A673 (cell line): ENCODE measurements at regions not wholly inside any gene's neighbourhood (a gene's known extent, or its start where the extent isn't known, plus 50 kb on each side); places are given as distances from the start of the nearest gene placed in this dataset.

Experiments used
- BruUV-seq: library from RNA; stranded (reverse); fragments of 400-500 nt; replicated peaks from 2 replicates; lab custom pipeline; 2021; lab: Mats Ljungman, UMichigan
- CTCF ChIA-PET: fragments of 300-600 bp; sonication (Branson Sonifier 250); formaldehyde crosslinking; loops from one replicate; lab custom pipeline; 2022; ENCODE audit warnings: antibody characterized with exemption; lab: Charles Lee
- POLR2A ChIA-PET: fragments of 300-600 bp; sonication (Branson Sonifier 250); formaldehyde crosslinking; loops from one replicate; lab custom pipeline; 2022; ENCODE audit warnings: antibody characterized with exemption; ENCODE audit not compliant: low non-redundant PET; lab: Charles Lee
- DNase-seq: peaks from one replicate; pipeline ENCODE4 v3.0.0-alpha.2; 2015; ENCODE audit warnings: low spot score
- H3K27ac ChIP-seq: fragments of 200-600 bp; sonication (generic); 2 replicates; pipeline ENCODE4 v1.5.1; 2016; ENCODE audit warnings: mixed run types, low read depth, mild to moderate bottlenecking, mixed read lengths, antibody characterized with exemption, low read length; ENCODE audit not compliant: poor library complexity, severe bottlenecking
- H3K27me3 ChIP-seq: fragments of 200-600 bp; sonication (generic); replicated peaks from 2 replicates; pipeline ENCODE4 v1.6.1; 2017; ENCODE audit warnings: mixed run types, low read depth, mild to moderate bottlenecking, mixed read lengths, antibody characterized with exemption, low read length; ENCODE audit not compliant: insufficient read depth, poor library complexity
- H3K36me3 ChIP-seq: fragments of 200-600 bp; sonication (generic); 2 replicates; pipeline ENCODE4 v1.6.1; 2016; ENCODE audit warnings: mixed run types, mild to moderate bottlenecking, mixed read lengths, antibody characterized with exemption, low read length; ENCODE audit not compliant: insufficient read depth, poor library complexity, severe bottlenecking
- H3K4me1 ChIP-seq: fragments of 200-600 bp; sonication (generic); 2 replicates; pipeline ENCODE4 v1.6.1; 2017; ENCODE audit warnings: mixed run types, mild to moderate bottlenecking, mixed read lengths, antibody characterized with exemption, low read length; ENCODE audit not compliant: insufficient read depth, poor library complexity, severe bottlenecking
- H3K4me3 ChIP-seq: fragments of 200-600 bp; sonication (generic); 2 replicates; pipeline ENCODE4 v1.5.1; 2016; ENCODE audit warnings: low read depth, mixed run types, mild to moderate bottlenecking, mixed read lengths, low read length; ENCODE audit not compliant: poor library complexity, severe bottlenecking
- H3K9me3 ChIP-seq: fragments of 200-600 bp; sonication (generic); 2 replicates; pipeline ENCODE4 v1.6.1; 2016; ENCODE audit warnings: mixed run types, low read depth, mild to moderate bottlenecking, mixed read lengths, antibody characterized with exemption, low read length; ENCODE audit not compliant: poor library complexity, severe bottlenecking
- EZH2 ChIP-seq: fragments of 200-600 bp; sonication (generic); IDR thresholded peaks from 2 replicates; pipeline ENCODE4 v1.6.1; 2017; ENCODE audit warnings: borderline replicate concordance, low read depth, mild to moderate bottlenecking, mixed read lengths, antibody characterized with exemption, low read length; ENCODE audit not compliant: poor library complexity, severe bottlenecking
- intact Hi-C: fragments of 100-400 bp; cut with micrococcal nuclease; formaldehyde crosslinking; loops from one replicate; pipeline ENCODE4 v1.10.0; 2022; ENCODE audit not compliant: unreplicated experiment
- TF ChIP-seq, protein P1 (sequence below): fragments of 300-800, 200-600 bp; sonication (generic); conservative IDR thresholded peaks from 2 replicates; pipeline ENCODE4 v1.5.1; 2017; ENCODE audit warnings: low read depth, mild to moderate bottlenecking, antibody characterized with exemption, low read length, moderate library complexity, mixed read lengths

DNA sequence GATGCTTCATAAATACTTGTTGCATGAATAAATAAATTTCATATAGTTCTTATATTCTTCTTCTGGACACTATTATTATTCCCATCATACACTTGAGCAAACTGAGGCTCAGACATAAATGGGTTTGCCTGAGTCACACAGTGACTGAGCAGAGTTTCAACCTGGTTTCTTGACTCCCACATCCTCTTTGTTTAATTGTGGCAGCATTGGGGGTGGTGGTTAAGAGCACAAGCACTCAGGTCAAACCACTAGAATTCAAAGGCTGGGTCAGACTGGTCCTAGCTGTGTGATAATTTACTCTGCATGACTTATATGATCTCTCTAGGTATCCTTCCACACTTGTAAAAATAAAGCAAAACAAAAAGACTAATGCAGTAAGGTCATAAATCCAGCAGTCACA lies 274.9 kb upstream of the SRRM4 start:
- no peak overlapping the region for H3K27ac ChIP-seq
- TF ChIP-seq EZH2 = no peak
- TF ChIP-seq, protein P1, sequence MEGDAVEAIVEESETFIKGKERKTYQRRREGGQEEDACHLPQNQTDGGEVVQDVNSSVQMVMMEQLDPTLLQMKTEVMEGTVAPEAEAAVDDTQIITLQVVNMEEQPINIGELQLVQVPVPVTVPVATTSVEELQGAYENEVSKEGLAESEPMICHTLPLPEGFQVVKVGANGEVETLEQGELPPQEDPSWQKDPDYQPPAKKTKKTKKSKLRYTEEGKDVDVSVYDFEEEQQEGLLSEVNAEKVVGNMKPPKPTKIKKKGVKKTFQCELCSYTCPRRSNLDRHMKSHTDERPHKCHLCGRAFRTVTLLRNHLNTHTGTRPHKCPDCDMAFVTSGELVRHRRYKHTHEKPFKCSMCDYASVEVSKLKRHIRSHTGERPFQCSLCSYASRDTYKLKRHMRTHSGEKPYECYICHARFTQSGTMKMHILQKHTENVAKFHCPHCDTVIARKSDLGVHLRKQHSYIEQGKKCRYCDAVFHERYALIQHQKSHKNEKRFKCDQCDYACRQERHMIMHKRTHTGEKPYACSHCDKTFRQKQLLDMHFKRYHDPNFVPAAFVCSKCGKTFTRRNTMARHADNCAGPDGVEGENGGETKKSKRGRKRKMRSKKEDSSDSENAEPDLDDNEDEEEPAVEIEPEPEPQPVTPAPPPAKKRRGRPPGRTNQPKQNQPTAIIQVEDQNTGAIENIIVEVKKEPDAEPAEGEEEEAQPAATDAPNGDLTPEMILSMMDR = no peak
- no peaks in the 10 kb centered on the region for H3K9me3 ChIP-seq
- no peaks in the 10 kb centered on the region for H3K36me3 ChIP-seq
- intact Hi-C loops = no loop called here
- ChIA-PET POLR2A (no interaction called here), CTCF (no interaction called here)
- H3K4me3 ChIP-seq = no peak overlapping the region
- H3K4me1 ChIP-seq = no peaks in the 10 kb centered on the region
- DNase-seq = no peak
- H3K27me3 ChIP-seq = peaks cover 7% of the 10 kb centered on the region
- no TSS peak for BruUV-seq

DNA sequence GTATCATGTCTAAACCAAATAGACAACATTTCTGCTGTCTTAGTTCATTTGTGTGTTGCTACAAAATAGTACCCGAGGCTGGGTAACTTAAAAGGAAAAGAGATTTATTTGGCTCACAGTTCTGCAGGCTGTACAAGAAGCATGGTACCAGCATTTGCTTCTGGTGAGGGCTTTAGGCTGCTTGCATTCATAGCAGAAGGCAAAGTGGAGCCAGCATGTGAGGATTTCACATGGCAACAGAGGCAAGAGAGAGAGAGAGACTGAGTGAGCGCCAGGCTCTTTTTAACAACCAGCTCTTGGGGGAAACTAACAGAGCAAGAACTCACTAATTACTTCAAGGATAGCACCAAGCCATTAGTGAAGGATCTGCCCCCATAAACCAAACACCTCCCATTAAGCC lies 271.4 kb upstream of the SRRM4 start:
- intact Hi-C loops = loop anchor here (10.0 kb wide), 1 partner anchor 835 kb away; no protein-coding TSS in a partner anchor
- POLR2A ChIA-PET = no interaction called here

DNA sequence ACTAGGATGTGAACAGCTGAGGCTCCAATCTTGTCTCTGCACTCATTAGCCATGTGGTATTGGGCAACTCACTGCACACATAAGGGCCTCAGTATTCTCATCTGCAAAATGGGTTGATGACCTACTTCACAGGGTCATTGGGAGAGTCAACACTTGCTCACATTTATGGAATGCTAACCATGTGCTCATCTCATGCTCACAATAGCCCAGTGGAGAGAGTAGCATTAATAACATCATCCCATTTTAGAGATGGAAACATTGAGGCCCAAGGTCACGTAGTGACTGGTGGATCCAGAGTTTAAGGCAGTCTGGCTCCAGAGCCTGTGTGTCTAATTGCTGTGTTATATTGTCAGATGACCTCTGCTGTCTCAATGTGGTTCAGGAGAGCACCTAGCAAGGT lies 270.2 kb upstream of the SRRM4 start:
- no peaks in the 10 kb centered on the region for H3K36me3 ChIP-seq
- H3K27ac ChIP-seq = no peak overlapping the region
- H3K9me3 ChIP-seq = no peaks in the 10 kb centered on the region
- no peak overlapping the region for H3K4me3 ChIP-seq
- peaks cover 2% of the 10 kb centered on the region for H3K27me3 ChIP-seq
- TF ChIP-seq EZH2 = no peak
- TF ChIP-seq, protein P1 = no peak
- POLR2A ChIA-PET = no interaction called here
- DNase-seq = no peak
- BruUV-seq = no TSS peak
- intact Hi-C loops = loop anchor here (10.0 kb wide), 1 partner anchor 834 kb away; no protein-coding TSS in a partner anchor
- CTCF ChIA-PET = no interaction called here
- no peaks in the 10 kb centered on the region for H3K4me1 ChIP-seq

More for the DNA sequence above, 271.4 kb upstream of the SRRM4 start:
- CTCF ChIA-PET = no interaction called here
- H3K4me3 ChIP-seq = no peak overlapping the region
- no peak overlapping the region for H3K27ac ChIP-seq
- H3K9me3 ChIP-seq = no peaks in the 10 kb centered on the region
- TF ChIP-seq, protein P1 = no peak
- no peak for TF ChIP-seq EZH2
- no peaks in the 10 kb centered on the region for H3K36me3 ChIP-seq
- no peaks in the 10 kb centered on the region for H3K4me1 ChIP-seq
- no peak for DNase-seq
- BruUV-seq = no TSS peak
- H3K27me3 ChIP-seq = no peaks in the 10 kb centered on the region
